Loucy (cell line): ENCODE measurements at regions not wholly inside any gene's neighbourhood (a gene's known extent, or its start where the extent isn't known, plus 50 kb on each side); places are given as distances from the start of the nearest gene placed in this dataset.

Experiments
- EZH2phosphoT487 ChIP-seq: fragments of 200-600 bp; IDR thresholded peaks from 2 replicates; pipeline ENCODE4 v1.6.1; 2018; ENCODE audit warnings: antibody characterized with exemption, mild to moderate bottlenecking, moderate library complexity, borderline replicate concordance
- TF ChIP-seq, protein P1 (sequence below): fragments of 200-600 bp; sonication (generic); conservative IDR thresholded peaks from 2 replicates; pipeline ENCODE4 v1.5.1; 2014; ENCODE audit warnings: mild to moderate bottlenecking, antibody characterized with exemption, low read length

DNA sequence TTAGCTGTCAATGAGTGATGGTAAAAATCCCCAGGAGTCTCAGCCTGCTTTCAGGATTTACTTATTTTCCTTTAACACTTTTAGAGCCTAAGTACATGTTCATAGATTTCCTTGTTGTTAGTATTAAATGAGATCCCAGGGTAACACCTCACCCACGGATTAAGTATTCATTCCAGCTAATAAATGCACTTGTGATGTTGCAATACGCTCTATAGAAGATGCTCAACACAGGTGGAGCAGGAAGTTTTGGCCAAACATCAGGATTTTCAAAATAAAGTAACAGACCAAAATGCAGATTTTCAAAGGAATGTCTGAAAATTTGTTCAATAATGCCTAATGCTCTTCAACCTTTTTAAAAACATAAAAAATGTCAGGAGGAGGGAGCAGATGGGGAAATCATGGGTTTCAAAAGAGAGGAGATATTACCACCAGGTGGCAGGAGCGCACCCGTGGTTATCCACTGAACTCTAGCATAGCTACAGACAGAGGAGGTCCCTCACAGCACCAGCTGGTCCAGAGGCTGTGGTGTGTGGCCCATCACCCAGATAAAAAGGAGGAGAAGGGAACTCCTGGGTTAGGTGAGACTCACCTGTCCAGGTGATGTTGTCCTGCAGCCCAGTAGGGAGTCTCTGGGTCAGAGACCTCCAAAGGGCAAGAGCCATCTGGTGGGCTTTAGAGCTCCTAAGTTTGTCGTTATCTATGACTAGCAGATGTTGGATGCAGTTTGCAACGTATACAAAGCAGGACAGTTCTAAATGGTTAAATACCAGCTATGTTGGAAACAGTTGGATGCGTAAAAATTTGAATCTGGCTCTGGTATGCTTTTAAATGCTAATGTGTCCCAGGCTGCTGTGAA is 1158.4 kb upstream of the TMEM132C start:
- TF ChIP-seq, protein P1, sequence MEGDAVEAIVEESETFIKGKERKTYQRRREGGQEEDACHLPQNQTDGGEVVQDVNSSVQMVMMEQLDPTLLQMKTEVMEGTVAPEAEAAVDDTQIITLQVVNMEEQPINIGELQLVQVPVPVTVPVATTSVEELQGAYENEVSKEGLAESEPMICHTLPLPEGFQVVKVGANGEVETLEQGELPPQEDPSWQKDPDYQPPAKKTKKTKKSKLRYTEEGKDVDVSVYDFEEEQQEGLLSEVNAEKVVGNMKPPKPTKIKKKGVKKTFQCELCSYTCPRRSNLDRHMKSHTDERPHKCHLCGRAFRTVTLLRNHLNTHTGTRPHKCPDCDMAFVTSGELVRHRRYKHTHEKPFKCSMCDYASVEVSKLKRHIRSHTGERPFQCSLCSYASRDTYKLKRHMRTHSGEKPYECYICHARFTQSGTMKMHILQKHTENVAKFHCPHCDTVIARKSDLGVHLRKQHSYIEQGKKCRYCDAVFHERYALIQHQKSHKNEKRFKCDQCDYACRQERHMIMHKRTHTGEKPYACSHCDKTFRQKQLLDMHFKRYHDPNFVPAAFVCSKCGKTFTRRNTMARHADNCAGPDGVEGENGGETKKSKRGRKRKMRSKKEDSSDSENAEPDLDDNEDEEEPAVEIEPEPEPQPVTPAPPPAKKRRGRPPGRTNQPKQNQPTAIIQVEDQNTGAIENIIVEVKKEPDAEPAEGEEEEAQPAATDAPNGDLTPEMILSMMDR = peak; percentile 83
- no peak for TF ChIP-seq EZH2phosphoT487
